HK-2 (cell line): ENCODE measurements at regions not wholly inside any gene's neighbourhood (a gene's known extent, or its start where the extent isn't known, plus 50 kb on each side); places are given as distances from the start of the nearest gene placed in this dataset.
"Not testable (repeated sequence)": the region's sequence is repeated elsewhere in the genome, so short reads cannot be mapped to it uniquely, and the experiment has no call there.

Experiments
- DNase-seq: peaks from one replicate; pipeline ENCODE4 v3.0.0-alpha.2; 2018; ENCODE audit not compliant: unreplicated experiment

GRCh38 chr1:56267611-56268010, 311.8 kb downstream of the PLPP3 start:
- no peak for DNase-seq

GRCh38 chr1:56266359-56266758, 313.0 kb downstream of the PLPP3 start:
- DNase-seq: no peak

GRCh38 chr1:56265216-56265615, 314.1 kb downstream of the PLPP3 start:
- DNase-seq: no peak

GRCh38 chr1:56263908-56264307, 315.5 kb downstream of the PLPP3 start:
- DNase-seq: no peak

- DNase-seq: no peak
Observed at GRCh38 chr1:56258371-56258770, 321.0 kb downstream of the PLPP3 start.

GRCh38 chr1:56257726-56258125, 321.6 kb downstream of the PLPP3 start:
- DNase-seq: no peak

- no peak for DNase-seq
Observed at GRCh38 chr1:56256153-56257000, 323.0 kb downstream of the PLPP3 start.

- DNase-seq: no peak
Observed at GRCh38 chr1:56255516-56256152, 323.7 kb downstream of the PLPP3 start.

GRCh38 chr1:56254130-56254529, 325.2 kb downstream of the PLPP3 start:
- no peak for DNase-seq

- no peak for DNase-seq
Observed at GRCh38 chr1:56250809-56251208, 328.6 kb downstream of the PLPP3 start.

- DNase-seq: no peak
Observed at GRCh38 chr1:56249234-56249633, 330.1 kb downstream of the PLPP3 start.

GRCh38 chr1:56248138-56248537, 331.2 kb downstream of the PLPP3 start:
- DNase-seq: no peak

- DNase-seq: not testable (repeated sequence)
Observed at GRCh38 chr1:56246726-56247125, 332.6 kb downstream of the PLPP3 start.

- no peak for DNase-seq
Observed at GRCh38 chr1:56240400-56240799, 339.0 kb downstream of the PLPP3 start.

- DNase-seq: no peak
Observed at GRCh38 chr1:56237491-56238064, 341.8 kb downstream of the PLPP3 start.

GRCh38 chr1:56236688-56237087, 342.7 kb downstream of the PLPP3 start:
- no peak for DNase-seq

- DNase-seq: no peak
Observed at GRCh38 chr1:56235909-56236510, 343.4 kb downstream of the PLPP3 start.

GRCh38 chr1:56229186-56229585, 350.2 kb downstream of the PLPP3 start:
- no peak for DNase-seq

GRCh38 chr1:56227886-56228285, 351.5 kb downstream of the PLPP3 start:
- DNase-seq: no peak

GRCh38 chr1:56227401-56227800, 352.0 kb downstream of the PLPP3 start:
- DNase-seq: no peak

GRCh38 chr1:56225964-56226815, 353.2 kb downstream of the PLPP3 start:
- DNase-seq: no peak

- no peak for DNase-seq
Observed at GRCh38 chr1:56223968-56224367, 355.4 kb downstream of the PLPP3 start.
